ENCODE measurements at regions not wholly inside any gene's neighbourhood (a gene's known extent, or its start where the extent isn't known, plus 50 kb on each side); places are given as distances from the start of the nearest gene placed in this dataset.

- Mint-ChIP-seq H3K27ac (no peak overlapping the region), H3K4me3 (no peak overlapping the region), H3K4me1 (no peaks in the 10 kb centered on the region), H3K36me3 (ENCODE audit: low read depth) (no peaks in the 10 kb centered on the region), H3K27me3 (ENCODE audit: low read depth, poor library complexity) (no peaks in the 10 kb centered on the region), H3K9me3 (no peaks in the 10 kb centered on the region)
- TF ChIP-seq CTCF (IDR thresholded peaks at IDR 0.05), result no peak
- DNase-seq, result no peak
Measured at GRCh38 chr4:163665521-163666331, 171.2 kb downstream of the TMA16 start.

DNA sequence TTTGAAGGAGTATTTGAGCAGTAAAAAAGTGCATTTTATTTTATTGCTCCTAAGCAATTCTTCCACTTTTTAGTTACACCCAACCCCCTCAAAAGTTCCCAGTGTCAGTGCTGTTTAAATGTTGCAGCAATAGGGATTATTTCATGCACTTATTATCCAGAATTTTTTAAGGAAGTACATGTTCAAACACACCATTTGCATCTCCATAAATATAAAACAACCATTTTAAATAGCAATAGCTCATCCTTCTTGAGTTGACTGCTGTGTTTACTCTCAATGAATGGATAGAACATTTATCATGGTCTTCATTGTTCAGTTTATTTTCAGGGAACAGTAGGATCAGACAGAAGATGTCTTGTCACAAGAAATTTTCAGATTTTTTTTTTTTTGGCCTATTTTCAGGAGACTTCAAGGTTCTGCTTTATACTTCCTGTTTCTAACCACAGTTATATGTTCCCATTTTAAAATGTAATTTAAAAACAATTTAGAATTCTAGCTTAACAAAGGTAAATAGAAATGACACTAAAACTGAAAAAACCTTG, 171.9 kb downstream of the TMA16 start:
- TF ChIP-seq CTCF (IDR thresholded peaks at IDR 0.05), result no peak
- Mint-ChIP-seq H3K4me3 (no peak overlapping the region), H3K27ac (no peak overlapping the region), H3K9me3 (no peaks in the 10 kb centered on the region), H3K27me3 (ENCODE audit: low read depth, poor library complexity) (no peaks in the 10 kb centered on the region), H3K36me3 (ENCODE audit: low read depth) (no peaks in the 10 kb centered on the region), H3K4me1 (no peaks in the 10 kb centered on the region)
- no peak for DNase-seq

DNA sequence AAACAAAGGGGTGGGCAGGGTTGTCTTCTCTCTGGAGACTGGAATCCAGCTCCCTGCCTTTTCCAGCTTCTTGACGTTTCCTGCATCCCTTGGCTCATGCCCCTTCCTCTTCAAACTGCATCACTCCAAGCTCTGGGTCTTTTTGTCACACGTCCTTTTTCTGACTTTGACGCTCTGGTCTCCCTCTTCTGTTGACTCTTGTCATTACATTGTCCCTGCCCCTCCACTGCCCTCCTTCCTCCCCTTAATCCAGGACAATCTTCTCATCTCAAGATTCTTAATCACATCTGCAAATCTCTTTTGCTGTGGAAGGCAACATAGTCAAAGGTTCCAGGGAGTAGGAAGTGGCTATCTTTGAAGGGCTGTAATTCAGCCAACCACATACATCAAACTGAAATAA, 178.3 kb downstream of the TMA16 start:
- no peaks in the 10 kb centered on the region for H3K4me1 Mint-ChIP-seq
- no peak overlapping the region for H3K27ac Mint-ChIP-seq
- no peaks in the 10 kb centered on the region for H3K27me3 Mint-ChIP-seq (ENCODE audit: low read depth, poor library complexity)
- H3K4me3 Mint-ChIP-seq, result no peak overlapping the region
- DNase-seq, result no peak
- TF ChIP-seq CTCF (IDR thresholded peaks at IDR 0.05), result no peak
- no peaks in the 10 kb centered on the region for H3K36me3 Mint-ChIP-seq (ENCODE audit: low read depth)
- no peaks in the 10 kb centered on the region for H3K9me3 Mint-ChIP-seq

- H3K9me3 Mint-ChIP-seq, result no peaks in the 10 kb centered on the region
- H3K27me3 Mint-ChIP-seq (ENCODE audit: low read depth, poor library complexity), result no peaks in the 10 kb centered on the region
- TF ChIP-seq CTCF (IDR thresholded peaks at IDR 0.05), result no peak
- H3K4me3 Mint-ChIP-seq, result no peak overlapping the region
- no peaks in the 10 kb centered on the region for H3K4me1 Mint-ChIP-seq
- H3K27ac Mint-ChIP-seq, result no peak overlapping the region
- DNase-seq, result no peak
- H3K36me3 Mint-ChIP-seq (ENCODE audit: low read depth), result no peaks in the 10 kb centered on the region
Measured at GRCh38 chr4:163673848-163674697, 179.6 kb downstream of the TMA16 start.

- no peak for DNase-seq
- H3K27ac Mint-ChIP-seq, result no peak overlapping the region
- no peak for TF ChIP-seq CTCF (IDR thresholded peaks at IDR 0.05)
- no peaks in the 10 kb centered on the region for H3K36me3 Mint-ChIP-seq (ENCODE audit: low read depth)
- H3K9me3 Mint-ChIP-seq, result no peaks in the 10 kb centered on the region
- no peak overlapping the region for H3K4me3 Mint-ChIP-seq
- peaks cover 3% of the 10 kb centered on the region for H3K27me3 Mint-ChIP-seq (ENCODE audit: low read depth, poor library complexity)
- no peaks in the 10 kb centered on the region for H3K4me1 Mint-ChIP-seq
Measured at GRCh38 chr4:163679189-163679588, 184.7 kb downstream of the TMA16 start.

Data from nephron progenitor cell (in vitro differentiated cells).